AG09309 (cell line): ENCODE measurements at regions not wholly inside any gene's neighbourhood (a gene's known extent, or its start where the extent isn't known, plus 50 kb on each side); places are given as distances from the start of the nearest gene placed in this dataset.

ENCODE experiments used
- DNase-seq: peaks from one replicate; pipeline ENCODE4 v3.0.0-alpha.2; 2010; ENCODE audit warnings: low read depth
- H3K4me3 ChIP-seq: 2 replicates; pipeline ENCODE4 v1.5.1; 2011; ENCODE audit warnings: mild to moderate bottlenecking, low read depth, low read length, moderate library complexity; ENCODE audit not compliant: control insufficient read depth
- TF ChIP-seq, protein P1 (sequence below): IDR thresholded peaks from 2 replicates; pipeline ENCODE4 v1.5.1; 2011; ENCODE audit warnings: mild to moderate bottlenecking, low read depth, low read length, inconsistent platforms; ENCODE audit not compliant: insufficient read depth, control insufficient read depth; ENCODE audit errors: missing control alignments

GRCh38 chr15:91562698-91563097 lies 290.8 kb upstream of the SLCO3A1 start:
- no peak overlapping the region for H3K4me3 ChIP-seq
- no peak for DNase-seq
- TF ChIP-seq, protein P1, sequence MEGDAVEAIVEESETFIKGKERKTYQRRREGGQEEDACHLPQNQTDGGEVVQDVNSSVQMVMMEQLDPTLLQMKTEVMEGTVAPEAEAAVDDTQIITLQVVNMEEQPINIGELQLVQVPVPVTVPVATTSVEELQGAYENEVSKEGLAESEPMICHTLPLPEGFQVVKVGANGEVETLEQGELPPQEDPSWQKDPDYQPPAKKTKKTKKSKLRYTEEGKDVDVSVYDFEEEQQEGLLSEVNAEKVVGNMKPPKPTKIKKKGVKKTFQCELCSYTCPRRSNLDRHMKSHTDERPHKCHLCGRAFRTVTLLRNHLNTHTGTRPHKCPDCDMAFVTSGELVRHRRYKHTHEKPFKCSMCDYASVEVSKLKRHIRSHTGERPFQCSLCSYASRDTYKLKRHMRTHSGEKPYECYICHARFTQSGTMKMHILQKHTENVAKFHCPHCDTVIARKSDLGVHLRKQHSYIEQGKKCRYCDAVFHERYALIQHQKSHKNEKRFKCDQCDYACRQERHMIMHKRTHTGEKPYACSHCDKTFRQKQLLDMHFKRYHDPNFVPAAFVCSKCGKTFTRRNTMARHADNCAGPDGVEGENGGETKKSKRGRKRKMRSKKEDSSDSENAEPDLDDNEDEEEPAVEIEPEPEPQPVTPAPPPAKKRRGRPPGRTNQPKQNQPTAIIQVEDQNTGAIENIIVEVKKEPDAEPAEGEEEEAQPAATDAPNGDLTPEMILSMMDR = no peak

GRCh38 chr15:91564631-91565030 lies 288.9 kb upstream of the SLCO3A1 start:
- H3K4me3 ChIP-seq = no peak overlapping the region
- TF ChIP-seq, protein P1 = no peak
- DNase-seq = no peak

GRCh38 chr15:91566141-91566540 lies 287.4 kb upstream of the SLCO3A1 start:
- TF ChIP-seq, protein P1 = no peak
- no peak for DNase-seq
- no peak overlapping the region for H3K4me3 ChIP-seq

DNA sequence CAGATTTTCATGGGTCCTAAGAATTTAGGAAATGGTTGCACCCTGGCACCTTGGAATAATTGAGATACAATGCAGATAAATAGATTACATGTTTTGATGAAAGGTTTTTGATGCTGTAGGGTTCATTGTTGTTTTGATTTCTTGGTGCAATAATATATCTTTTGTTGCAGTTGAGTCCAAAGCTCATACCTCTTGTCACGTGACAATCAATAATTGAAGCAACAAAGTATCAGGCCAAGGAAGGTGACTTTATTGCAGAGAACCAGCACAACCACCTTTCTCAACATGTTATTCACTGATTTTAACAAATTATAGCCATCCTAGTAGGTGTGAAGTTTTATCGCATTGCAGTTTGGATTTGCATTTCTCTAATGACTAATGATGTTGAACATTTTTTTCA lies 285.5 kb upstream of the SLCO3A1 start:
- H3K4me3 ChIP-seq = no peak overlapping the region
- TF ChIP-seq, protein P1 = no peak
- DNase-seq = no peak

DNA sequence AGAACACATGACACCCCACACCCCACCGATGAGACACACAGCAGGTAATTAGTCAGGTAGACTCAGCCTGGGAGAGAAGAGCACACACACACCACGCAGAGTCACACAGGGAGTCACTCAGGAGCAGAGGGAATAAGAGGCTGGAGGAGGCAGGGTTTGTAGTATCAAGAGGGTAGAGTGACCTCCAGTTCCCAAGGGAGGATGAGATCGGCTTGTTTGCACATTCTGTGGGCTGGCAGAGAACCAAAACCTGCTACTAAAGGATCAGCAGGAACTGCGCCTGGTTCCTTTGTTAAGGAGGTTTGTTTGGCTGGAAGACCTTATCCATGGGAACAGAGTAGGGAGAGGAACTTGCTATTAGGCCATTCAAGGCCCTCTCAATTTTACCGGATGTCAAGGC lies 281.4 kb upstream of the SLCO3A1 start:
- DNase-seq = no peak
- TF ChIP-seq, protein P1 = no peak
- no peak overlapping the region for H3K4me3 ChIP-seq

GRCh38 chr15:91576096-91576495 lies 277.4 kb upstream of the SLCO3A1 start:
- TF ChIP-seq, protein P1 = no peak

DNA sequence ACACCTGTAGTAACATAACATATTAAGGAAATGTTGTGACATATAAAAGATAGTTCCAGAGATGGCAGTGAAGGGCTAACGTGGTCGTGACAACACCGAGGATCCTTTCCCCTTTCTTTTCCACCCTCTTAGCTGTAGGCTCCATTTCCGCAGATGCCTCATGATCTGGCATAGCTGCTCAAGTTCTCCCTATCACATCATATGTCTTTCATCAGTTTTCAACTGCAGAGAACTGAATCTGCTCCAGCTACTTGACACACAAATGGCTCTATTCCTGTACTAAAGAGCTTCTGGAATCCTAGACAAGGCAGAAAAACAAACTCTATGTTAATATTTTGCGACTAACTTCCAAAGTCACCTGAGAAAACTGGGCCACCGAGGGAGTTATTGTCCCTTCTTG lies 275.0 kb upstream of the SLCO3A1 start:
- no peak for DNase-seq
- H3K4me3 ChIP-seq = no peak overlapping the region
- TF ChIP-seq, protein P1 = no peak

More at GRCh38 chr15:91576096-91576495, 277.4 kb upstream of the SLCO3A1 start:
- H3K4me3 ChIP-seq = no peak overlapping the region
- no peak for DNase-seq
